MM.1S (cell line): ENCODE measurements at regions not wholly inside any gene's neighbourhood (a gene's known extent, or its start where the extent isn't known, plus 50 kb on each side); places are given as distances from the start of the nearest gene placed in this dataset.
"Not testable (repeated sequence)": the region's sequence is repeated elsewhere in the genome, so short reads cannot be mapped to it uniquely, and the experiment has no call there.

Source experiments
- EZH2 ChIP-seq: fragments of 300-600 bp; sonication (generic); optimal IDR thresholded peaks from 2 replicates; pipeline ENCODE3; 2017; ENCODE audit warnings: low read depth, mild to moderate bottlenecking, antibody characterized with exemption, low read length, mixed read lengths
- TF ChIP-seq, protein P1 (sequence below): fragments of 300-600 bp; sonication (generic); IDR thresholded peaks from 2 replicates; pipeline ENCODE4 v1.5.1; 2016; ENCODE audit warnings: antibody characterized with exemption, low read length, mixed read lengths

DNA sequence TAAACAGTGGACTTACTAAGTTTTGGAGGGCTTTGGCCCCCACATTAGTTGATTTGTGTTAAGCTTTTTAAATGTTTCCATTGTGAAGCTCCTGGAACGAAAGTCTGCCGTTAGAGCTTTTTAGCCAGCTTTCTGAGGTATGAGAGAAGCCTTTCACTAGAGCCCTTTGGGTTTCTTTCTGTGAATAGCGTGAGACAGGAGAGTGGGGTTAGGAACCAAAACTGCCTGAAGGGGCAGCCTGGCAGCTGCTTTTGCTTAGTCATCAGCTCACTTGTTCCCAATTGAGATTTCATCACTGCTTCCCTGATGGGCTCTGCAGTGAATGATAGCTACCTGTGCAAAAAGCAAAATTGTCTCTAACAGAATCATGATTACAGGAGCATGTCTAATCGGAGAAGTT, 913.6 kb downstream of the PCDH11X start:
- TF ChIP-seq EZH2 = not testable (repeated sequence)
- TF ChIP-seq, protein P1, sequence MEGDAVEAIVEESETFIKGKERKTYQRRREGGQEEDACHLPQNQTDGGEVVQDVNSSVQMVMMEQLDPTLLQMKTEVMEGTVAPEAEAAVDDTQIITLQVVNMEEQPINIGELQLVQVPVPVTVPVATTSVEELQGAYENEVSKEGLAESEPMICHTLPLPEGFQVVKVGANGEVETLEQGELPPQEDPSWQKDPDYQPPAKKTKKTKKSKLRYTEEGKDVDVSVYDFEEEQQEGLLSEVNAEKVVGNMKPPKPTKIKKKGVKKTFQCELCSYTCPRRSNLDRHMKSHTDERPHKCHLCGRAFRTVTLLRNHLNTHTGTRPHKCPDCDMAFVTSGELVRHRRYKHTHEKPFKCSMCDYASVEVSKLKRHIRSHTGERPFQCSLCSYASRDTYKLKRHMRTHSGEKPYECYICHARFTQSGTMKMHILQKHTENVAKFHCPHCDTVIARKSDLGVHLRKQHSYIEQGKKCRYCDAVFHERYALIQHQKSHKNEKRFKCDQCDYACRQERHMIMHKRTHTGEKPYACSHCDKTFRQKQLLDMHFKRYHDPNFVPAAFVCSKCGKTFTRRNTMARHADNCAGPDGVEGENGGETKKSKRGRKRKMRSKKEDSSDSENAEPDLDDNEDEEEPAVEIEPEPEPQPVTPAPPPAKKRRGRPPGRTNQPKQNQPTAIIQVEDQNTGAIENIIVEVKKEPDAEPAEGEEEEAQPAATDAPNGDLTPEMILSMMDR = not testable (repeated sequence)
